ENCODE measurements at regions not wholly inside any gene's neighbourhood (a gene's known extent, or its start where the extent isn't known, plus 50 kb on each side); places are given as distances from the start of the nearest gene placed in this dataset.

GRCh38 chr10:126736727-126737126 lies 66.2 kb upstream of the C10orf90 start:
- TF ChIP-seq SIN3A (IDR thresholded peaks at IDR 0.05; ENCODE audit: low read depth, low read length): no peak
- TF ChIP-seq, protein P1, sequence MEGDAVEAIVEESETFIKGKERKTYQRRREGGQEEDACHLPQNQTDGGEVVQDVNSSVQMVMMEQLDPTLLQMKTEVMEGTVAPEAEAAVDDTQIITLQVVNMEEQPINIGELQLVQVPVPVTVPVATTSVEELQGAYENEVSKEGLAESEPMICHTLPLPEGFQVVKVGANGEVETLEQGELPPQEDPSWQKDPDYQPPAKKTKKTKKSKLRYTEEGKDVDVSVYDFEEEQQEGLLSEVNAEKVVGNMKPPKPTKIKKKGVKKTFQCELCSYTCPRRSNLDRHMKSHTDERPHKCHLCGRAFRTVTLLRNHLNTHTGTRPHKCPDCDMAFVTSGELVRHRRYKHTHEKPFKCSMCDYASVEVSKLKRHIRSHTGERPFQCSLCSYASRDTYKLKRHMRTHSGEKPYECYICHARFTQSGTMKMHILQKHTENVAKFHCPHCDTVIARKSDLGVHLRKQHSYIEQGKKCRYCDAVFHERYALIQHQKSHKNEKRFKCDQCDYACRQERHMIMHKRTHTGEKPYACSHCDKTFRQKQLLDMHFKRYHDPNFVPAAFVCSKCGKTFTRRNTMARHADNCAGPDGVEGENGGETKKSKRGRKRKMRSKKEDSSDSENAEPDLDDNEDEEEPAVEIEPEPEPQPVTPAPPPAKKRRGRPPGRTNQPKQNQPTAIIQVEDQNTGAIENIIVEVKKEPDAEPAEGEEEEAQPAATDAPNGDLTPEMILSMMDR (IDR thresholded peaks at IDR 0.05 in 2 of 3, conservative IDR thresholded peaks at IDR 0.05 in 1 of 3; ENCODE audit: control insufficient read depth in 2 of 3, extremely low read depth in 1 of 3, insufficient read depth in 1 of 3, low read depth in 3 of 3, low read length in 3 of 3): no peak
- no peak for TF ChIP-seq POLR2AphosphoS5 (IDR thresholded peaks at IDR 0.05; ENCODE audit: low read length)
- TF ChIP-seq, protein P2, sequence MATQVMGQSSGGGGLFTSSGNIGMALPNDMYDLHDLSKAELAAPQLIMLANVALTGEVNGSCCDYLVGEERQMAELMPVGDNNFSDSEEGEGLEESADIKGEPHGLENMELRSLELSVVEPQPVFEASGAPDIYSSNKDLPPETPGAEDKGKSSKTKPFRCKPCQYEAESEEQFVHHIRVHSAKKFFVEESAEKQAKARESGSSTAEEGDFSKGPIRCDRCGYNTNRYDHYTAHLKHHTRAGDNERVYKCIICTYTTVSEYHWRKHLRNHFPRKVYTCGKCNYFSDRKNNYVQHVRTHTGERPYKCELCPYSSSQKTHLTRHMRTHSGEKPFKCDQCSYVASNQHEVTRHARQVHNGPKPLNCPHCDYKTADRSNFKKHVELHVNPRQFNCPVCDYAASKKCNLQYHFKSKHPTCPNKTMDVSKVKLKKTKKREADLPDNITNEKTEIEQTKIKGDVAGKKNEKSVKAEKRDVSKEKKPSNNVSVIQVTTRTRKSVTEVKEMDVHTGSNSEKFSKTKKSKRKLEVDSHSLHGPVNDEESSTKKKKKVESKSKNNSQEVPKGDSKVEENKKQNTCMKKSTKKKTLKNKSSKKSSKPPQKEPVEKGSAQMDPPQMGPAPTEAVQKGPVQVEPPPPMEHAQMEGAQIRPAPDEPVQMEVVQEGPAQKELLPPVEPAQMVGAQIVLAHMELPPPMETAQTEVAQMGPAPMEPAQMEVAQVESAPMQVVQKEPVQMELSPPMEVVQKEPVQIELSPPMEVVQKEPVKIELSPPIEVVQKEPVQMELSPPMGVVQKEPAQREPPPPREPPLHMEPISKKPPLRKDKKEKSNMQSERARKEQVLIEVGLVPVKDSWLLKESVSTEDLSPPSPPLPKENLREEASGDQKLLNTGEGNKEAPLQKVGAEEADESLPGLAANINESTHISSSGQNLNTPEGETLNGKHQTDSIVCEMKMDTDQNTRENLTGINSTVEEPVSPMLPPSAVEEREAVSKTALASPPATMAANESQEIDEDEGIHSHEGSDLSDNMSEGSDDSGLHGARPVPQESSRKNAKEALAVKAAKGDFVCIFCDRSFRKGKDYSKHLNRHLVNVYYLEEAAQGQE (IDR thresholded peaks at IDR 0.05; ENCODE audit: low read depth, low read length): no peak
- no peak for TF ChIP-seq EP300 (IDR thresholded peaks at IDR 0.05; ENCODE audit: borderline replicate concordance in 1 of 2, control insufficient read depth in 1 of 2, low read depth in 2 of 2, low read length in 2 of 2)
- TF ChIP-seq, protein P3, sequence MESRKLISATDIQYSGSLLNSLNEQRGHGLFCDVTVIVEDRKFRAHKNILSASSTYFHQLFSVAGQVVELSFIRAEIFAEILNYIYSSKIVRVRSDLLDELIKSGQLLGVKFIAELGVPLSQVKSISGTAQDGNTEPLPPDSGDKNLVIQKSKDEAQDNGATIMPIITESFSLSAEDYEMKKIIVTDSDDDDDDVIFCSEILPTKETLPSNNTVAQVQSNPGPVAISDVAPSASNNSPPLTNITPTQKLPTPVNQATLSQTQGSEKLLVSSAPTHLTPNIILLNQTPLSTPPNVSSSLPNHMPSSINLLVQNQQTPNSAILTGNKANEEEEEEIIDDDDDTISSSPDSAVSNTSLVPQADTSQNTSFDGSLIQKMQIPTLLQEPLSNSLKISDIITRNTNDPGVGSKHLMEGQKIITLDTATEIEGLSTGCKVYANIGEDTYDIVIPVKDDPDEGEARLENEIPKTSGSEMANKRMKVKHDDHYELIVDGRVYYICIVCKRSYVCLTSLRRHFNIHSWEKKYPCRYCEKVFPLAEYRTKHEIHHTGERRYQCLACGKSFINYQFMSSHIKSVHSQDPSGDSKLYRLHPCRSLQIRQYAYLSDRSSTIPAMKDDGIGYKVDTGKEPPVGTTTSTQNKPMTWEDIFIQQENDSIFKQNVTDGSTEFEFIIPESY (IDR thresholded peaks at IDR 0.05): no peak

All from GM12878 (cell line).